Astrocyte (in vitro differentiated cells and primary cell): ENCODE measurements at regions not wholly inside any gene's neighbourhood (a gene's known extent, or its start where the extent isn't known, plus 50 kb on each side); places are given as distances from the start of the nearest gene placed in this dataset.
A peak's percentile ranks its signal among the peaks of the same experiment; 100 is the strongest.

ENCODE experiments used
- DNase-seq: peaks from one replicate; pipeline ENCODE4 v3.0.0-alpha.2; 2010; ENCODE audit warnings: low read depth
- FAIRE-seq: peaks from 2 replicates; lab custom pipeline; 2011; peaks lifted over from hg19 to GRCh38; lab: Jason Lieb, UNC
- H2AFZ ChIP-seq: 2 replicates; pipeline ENCODE4 v1.6.0; 2012; ENCODE audit warnings: low read depth, low read length, inconsistent platforms
- H3K27ac ChIP-seq: 2 replicates; pipeline ENCODE4 v1.5.1; 2011; ENCODE audit warnings: low read depth, low read length, inconsistent platforms
- H3K27me3 ChIP-seq: 2 replicates; pipeline ENCODE4 v1.6.0; 2011; ENCODE audit warnings: low read length, inconsistent platforms; ENCODE audit not compliant: insufficient read depth
- H3K36me3 ChIP-seq: 2 replicates; pipeline ENCODE4 v1.5.1; 2011; ENCODE audit warnings: low read length, inconsistent platforms; ENCODE audit not compliant: insufficient read depth
- H3K4me1 ChIP-seq: 2 replicates; pipeline ENCODE4 v1.5.1; 2011; ENCODE audit warnings: low read length, inconsistent platforms; ENCODE audit not compliant: insufficient read depth
- H3K4me2 ChIP-seq: 2 replicates; pipeline ENCODE4 v1.6.0; 2012; ENCODE audit warnings: low read length, inconsistent platforms
- H3K4me3 ChIP-seq: 2 replicates; pipeline ENCODE4 v1.5.1; 2011; ENCODE audit warnings: low read depth, mild to moderate bottlenecking, low read length, inconsistent platforms; ENCODE audit not compliant: insufficient read depth
- H3K79me2 ChIP-seq: 2 replicates; pipeline ENCODE4 v1.6.0; 2012; ENCODE audit warnings: mild to moderate bottlenecking, low read length, inconsistent platforms; ENCODE audit not compliant: insufficient read depth
- H3K9ac ChIP-seq: 2 replicates; pipeline ENCODE4 v1.6.0; 2012; ENCODE audit warnings: mild to moderate bottlenecking, low read length, inconsistent platforms
- H3K9me3 ChIP-seq: 2 replicates; pipeline ENCODE4 v1.5.1; 2012; ENCODE audit warnings: low read depth, mild to moderate bottlenecking, low read length, inconsistent platforms; ENCODE audit not compliant: insufficient read depth
- H4K20me1 ChIP-seq: 2 replicates; pipeline ENCODE4 v1.6.0; 2012; ENCODE audit warnings: low read length, inconsistent platforms; ENCODE audit not compliant: insufficient read depth
- H3K27ac Mint-ChIP-seq: one replicate; pipeline ENCODE4 v1.8.0; 2021; ENCODE audit warnings: mild to moderate bottlenecking, mixed read lengths; ENCODE audit not compliant: unreplicated experiment
- H3K27me3 Mint-ChIP-seq: one replicate; pipeline ENCODE4 v1.8.0; 2021; ENCODE audit warnings: low read depth, mixed read lengths; ENCODE audit not compliant: unreplicated experiment
- H3K36me3 Mint-ChIP-seq: one replicate; pipeline ENCODE4 v1.8.0; 2021; ENCODE audit warnings: low read depth, mixed read lengths; ENCODE audit not compliant: unreplicated experiment
- H3K4me1 Mint-ChIP-seq: one replicate; pipeline ENCODE4 v1.8.0; 2021; ENCODE audit warnings: low read depth, mixed read lengths; ENCODE audit not compliant: unreplicated experiment
- H3K4me3 Mint-ChIP-seq: one replicate; pipeline ENCODE4 v1.8.0; 2021; ENCODE audit warnings: mild to moderate bottlenecking, moderate library complexity, mixed read lengths; ENCODE audit not compliant: unreplicated experiment
- H3K9me3 Mint-ChIP-seq: one replicate; pipeline ENCODE4 v1.8.0; 2021; ENCODE audit warnings: mild to moderate bottlenecking, mixed read lengths; ENCODE audit not compliant: unreplicated experiment
- CTCF ChIP-seq: IDR thresholded peaks from 2 replicates; pipeline ENCODE4 v1.5.1; 2011; ENCODE audit warnings: low read depth, mild to moderate bottlenecking, inconsistent platforms, low read length, moderate library complexity; ENCODE audit not compliant: insufficient read depth
- EZH2 ChIP-seq: IDR thresholded peaks from 2 replicates; pipeline ENCODE4 v1.6.1; 2012; ENCODE audit warnings: mild to moderate bottlenecking, low read length, inconsistent platforms; ENCODE audit not compliant: insufficient read depth

GRCh38 chr7:93015779-93016481 lies 101.8 kb downstream of the SAMD9 start:
- Histone ChIP-seq H3K4me3 (no peak overlapping the region), H3K79me2 (no peaks in the 10 kb centered on the region), H4K20me1 (no peaks in the 10 kb centered on the region), H3K27me3 (no peaks in the 10 kb centered on the region), H3K27ac (peak overlapping the region; percentile 57), H3K4me2 (peak overlapping the region; percentile 40), H3K9me3 (no peaks in the 10 kb centered on the region), H3K4me1 (peaks cover 35% of the 10 kb centered on the region), H2AFZ (peak overlapping the region; percentile 42), H3K9ac (peak overlapping the region; percentile 61), H3K36me3 (no peaks in the 10 kb centered on the region)
- no peak for FAIRE-seq
- H3K27ac Mint-ChIP-seq = peak overlapping the region; percentile 86
- H3K4me1 Mint-ChIP-seq = peaks cover 55% of the 10 kb centered on the region
- H3K4me3 Mint-ChIP-seq = no peak overlapping the region
- peak; percentile 30 for DNase-seq
- H3K9me3 Mint-ChIP-seq = no peaks in the 10 kb centered on the region
- TF ChIP-seq EZH2 (no peak), CTCF (no peak)
- H3K36me3 Mint-ChIP-seq = no peaks in the 10 kb centered on the region
- no peaks in the 10 kb centered on the region for H3K27me3 Mint-ChIP-seq

GRCh38 chr7:93015101-93015778 lies 102.5 kb downstream of the SAMD9 start:
- no peak overlapping the region for H2AFZ ChIP-seq
- no peak overlapping the region for H3K4me3 ChIP-seq
- H3K9me3 Mint-ChIP-seq = no peaks in the 10 kb centered on the region
- peaks cover 55% of the 10 kb centered on the region for H3K4me1 Mint-ChIP-seq
- peaks cover 36% of the 10 kb centered on the region for H3K4me1 ChIP-seq
- no peaks in the 10 kb centered on the region for H4K20me1 ChIP-seq
- peak overlapping the region; percentile 40 for H3K4me2 ChIP-seq
- peak overlapping the region; percentile 61 for H3K9ac ChIP-seq
- H3K36me3 Mint-ChIP-seq = no peaks in the 10 kb centered on the region
- H3K36me3 ChIP-seq = no peaks in the 10 kb centered on the region
- H3K27ac ChIP-seq = peak overlapping the region; percentile 57
- FAIRE-seq (peak; percentile 45), DNase-seq (peak; percentile 79)
- no peaks in the 10 kb centered on the region for H3K9me3 ChIP-seq
- H3K79me2 ChIP-seq = no peaks in the 10 kb centered on the region
- no peaks in the 10 kb centered on the region for H3K27me3 ChIP-seq
- H3K27me3 Mint-ChIP-seq = no peaks in the 10 kb centered on the region
- H3K27ac Mint-ChIP-seq = peak overlapping the region; percentile 86
- TF ChIP-seq EZH2 (no peak), CTCF (no peak)
- H3K4me3 Mint-ChIP-seq = no peak overlapping the region

- Histone ChIP-seq H3K4me3 (no peak overlapping the region), H3K9me3 (no peaks in the 10 kb centered on the region), H3K27ac (peak overlapping the region; percentile 57), H3K36me3 (no peaks in the 10 kb centered on the region), H2AFZ (no peak overlapping the region), H3K4me1 (peaks cover 36% of the 10 kb centered on the region), H3K4me2 (no peak overlapping the region), H3K9ac (no peak overlapping the region), H3K79me2 (no peaks in the 10 kb centered on the region), H4K20me1 (no peaks in the 10 kb centered on the region), H3K27me3 (no peaks in the 10 kb centered on the region)
- FAIRE-seq = no peak
- Mint-ChIP-seq H3K9me3 (no peaks in the 10 kb centered on the region), H3K27me3 (no peaks in the 10 kb centered on the region), H3K4me1 (peaks cover 55% of the 10 kb centered on the region), H3K27ac (peak overlapping the region; percentile 86), H3K4me3 (no peak overlapping the region), H3K36me3 (no peaks in the 10 kb centered on the region)
- no peak for TF ChIP-seq CTCF
- no peak for TF ChIP-seq EZH2
- DNase-seq = no peak
Measured at GRCh38 chr7:93014410-93014809, 103.4 kb downstream of the SAMD9 start.
